ENCODE measurements at regions not wholly inside any gene's neighbourhood (a gene's known extent, or its start where the extent isn't known, plus 50 kb on each side); places are given as distances from the start of the nearest gene placed in this dataset.
"Not testable (repeated sequence)": the region's sequence is repeated elsewhere in the genome, so short reads cannot be mapped to it uniquely, and the experiment has no call there.

GRCh38 chr4:3898098-3898497 lies 131.9 kb downstream of the ADRA2C start:
- DNase-seq (ENCODE audit: low read depth): no peak
- no peak for TF ChIP-seq CTCF (conservative IDR thresholded peaks at IDR 0.05; ENCODE audit: low read depth, low read length)
- H3K4me3 ChIP-seq (ENCODE audit: low read depth, low read length): no peak overlapping the region

- H3K4me3 ChIP-seq (ENCODE audit: low read depth, low read length); DNase-seq (ENCODE audit: low read depth): not testable (repeated sequence)
Measured at GRCh38 chr4:3898928-3899327, 132.7 kb downstream of the ADRA2C start.

- DNase-seq (ENCODE audit: low read depth); H3K4me3 ChIP-seq (ENCODE audit: low read depth, low read length): not testable (repeated sequence)
Measured at GRCh38 chr4:3904264-3904955, 138.2 kb downstream of the ADRA2C start.

GRCh38 chr4:3909616-3910015 lies 143.4 kb downstream of the ADRA2C start:
- H3K4me3 ChIP-seq (ENCODE audit: low read depth, low read length); DNase-seq (ENCODE audit: low read depth): not testable (repeated sequence)

GRCh38 chr4:3910161-3910950 lies 144.2 kb downstream of the ADRA2C start:
- H3K4me3 ChIP-seq (ENCODE audit: low read depth, low read length); DNase-seq (ENCODE audit: low read depth): not testable (repeated sequence)

GRCh38 chr4:3911252-3911856 lies 145.2 kb downstream of the ADRA2C start:
- TF ChIP-seq CTCF (conservative IDR thresholded peaks at IDR 0.05; ENCODE audit: low read depth, low read length): no peak
- no peak for DNase-seq (ENCODE audit: low read depth)
- H3K4me3 ChIP-seq (ENCODE audit: low read depth, low read length): no peak overlapping the region

- not testable (repeated sequence) for H3K4me3 ChIP-seq (ENCODE audit: low read depth, low read length); DNase-seq (ENCODE audit: low read depth)
Measured at GRCh38 chr4:3914511-3914910, 148.3 kb downstream of the ADRA2C start.

GRCh38 chr4:3919509-3919908 lies 153.3 kb downstream of the ADRA2C start:
- not testable (repeated sequence) for DNase-seq (ENCODE audit: low read depth); H3K4me3 ChIP-seq (ENCODE audit: low read depth, low read length)

GRCh38 chr4:3921902-3922301 lies 155.7 kb downstream of the ADRA2C start:
- not testable (repeated sequence) for H3K4me3 ChIP-seq (ENCODE audit: low read depth, low read length); DNase-seq (ENCODE audit: low read depth)

- not testable (repeated sequence) for DNase-seq (ENCODE audit: low read depth); H3K4me3 ChIP-seq (ENCODE audit: low read depth, low read length)
Measured at GRCh38 chr4:3925841-3926240, 159.7 kb downstream of the ADRA2C start.

GRCh38 chr4:3926271-3926670 lies 160.1 kb downstream of the ADRA2C start:
- not testable (repeated sequence) for DNase-seq (ENCODE audit: low read depth); H3K4me3 ChIP-seq (ENCODE audit: low read depth, low read length)

GRCh38 chr4:3926969-3927755 lies 161.0 kb downstream of the ADRA2C start:
- H3K4me3 ChIP-seq (ENCODE audit: low read depth, low read length); DNase-seq (ENCODE audit: low read depth): not testable (repeated sequence)

- not testable (repeated sequence) for DNase-seq (ENCODE audit: low read depth); H3K4me3 ChIP-seq (ENCODE audit: low read depth, low read length)
Measured at GRCh38 chr4:3929431-3929830, 163.2 kb downstream of the ADRA2C start.

GRCh38 chr4:3932734-3933133 lies 166.5 kb downstream of the ADRA2C start:
- DNase-seq (ENCODE audit: low read depth); H3K4me3 ChIP-seq (ENCODE audit: low read depth, low read length): not testable (repeated sequence)

- H3K4me3 ChIP-seq (ENCODE audit: low read depth, low read length); DNase-seq (ENCODE audit: low read depth): not testable (repeated sequence)
Measured at GRCh38 chr4:3935406-3935805, 169.2 kb downstream of the ADRA2C start.
